HG03460 (cell line): ENCODE measurements at regions not wholly inside any gene's neighbourhood (a gene's known extent, or its start where the extent isn't known, plus 50 kb on each side); places are given as distances from the start of the nearest gene placed in this dataset.
"Not testable (repeated sequence)": the region's sequence is repeated elsewhere in the genome, so short reads cannot be mapped to it uniquely, and the experiment has no call there.

Experiments
- ATAC-seq: cut with Tn5 transposase; IDR thresholded peaks from one replicate; pipeline ENCODE4 v1.9.1; 2021; ENCODE audit not compliant: unreplicated experiment

DNA sequence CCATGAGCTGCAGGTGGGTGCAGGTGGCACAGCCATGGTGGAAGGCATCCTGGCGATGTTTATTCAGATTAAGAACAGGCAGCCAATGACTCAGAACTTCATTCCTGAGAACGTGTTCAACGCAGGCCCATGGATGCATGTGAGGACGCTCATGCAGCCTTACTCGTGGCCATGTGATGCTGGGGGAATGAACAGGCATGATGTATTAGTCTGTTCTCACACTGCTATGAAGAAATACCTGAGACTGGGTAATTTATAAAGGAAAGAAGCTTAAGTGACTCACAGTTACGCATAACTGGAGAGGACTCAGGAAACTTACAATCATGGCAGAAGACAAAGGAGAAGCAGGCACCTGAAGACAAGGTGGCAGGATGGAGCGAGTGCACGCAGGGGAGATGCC, 146.6 kb downstream of the RNASET2 start:
- ATAC-seq: no peak

DNA sequence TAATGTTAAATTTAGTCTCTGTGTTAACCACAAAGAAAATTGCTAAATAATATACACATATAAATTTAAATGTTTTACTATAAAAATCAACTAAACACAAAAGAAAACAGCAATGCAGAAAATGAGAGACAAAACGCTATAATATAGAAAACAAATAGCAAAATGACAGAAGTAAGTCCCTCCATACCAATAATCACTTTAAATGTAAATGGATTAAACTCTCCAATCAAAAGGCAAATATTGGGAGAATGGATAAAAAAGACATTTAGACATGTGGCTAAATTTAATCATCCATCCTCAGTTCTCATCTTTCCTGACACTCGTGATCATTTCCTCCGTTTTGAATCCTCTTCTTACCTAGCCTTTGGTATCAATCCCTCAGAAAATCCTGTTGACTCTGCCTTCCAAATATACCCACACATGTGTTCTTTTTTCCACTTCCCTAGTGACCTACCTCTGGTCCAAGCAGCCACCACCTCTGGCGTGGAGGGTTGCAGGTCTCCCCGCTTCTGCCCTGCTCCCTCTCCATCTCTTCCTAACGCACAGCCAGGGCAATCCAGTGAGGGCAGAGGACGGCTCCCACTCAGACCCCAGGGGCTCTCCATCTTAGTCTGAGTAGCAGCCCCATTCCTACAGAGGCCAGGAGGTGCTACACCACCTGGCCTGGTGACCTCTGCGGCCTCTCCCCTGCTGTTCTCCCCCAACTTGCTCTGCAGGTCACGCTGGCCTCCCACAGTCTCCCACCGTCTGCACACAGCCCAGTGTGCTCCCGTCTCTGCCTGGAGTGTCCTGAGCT, 149.2 kb downstream of the RNASET2 start:
- no peak for ATAC-seq

DNA sequence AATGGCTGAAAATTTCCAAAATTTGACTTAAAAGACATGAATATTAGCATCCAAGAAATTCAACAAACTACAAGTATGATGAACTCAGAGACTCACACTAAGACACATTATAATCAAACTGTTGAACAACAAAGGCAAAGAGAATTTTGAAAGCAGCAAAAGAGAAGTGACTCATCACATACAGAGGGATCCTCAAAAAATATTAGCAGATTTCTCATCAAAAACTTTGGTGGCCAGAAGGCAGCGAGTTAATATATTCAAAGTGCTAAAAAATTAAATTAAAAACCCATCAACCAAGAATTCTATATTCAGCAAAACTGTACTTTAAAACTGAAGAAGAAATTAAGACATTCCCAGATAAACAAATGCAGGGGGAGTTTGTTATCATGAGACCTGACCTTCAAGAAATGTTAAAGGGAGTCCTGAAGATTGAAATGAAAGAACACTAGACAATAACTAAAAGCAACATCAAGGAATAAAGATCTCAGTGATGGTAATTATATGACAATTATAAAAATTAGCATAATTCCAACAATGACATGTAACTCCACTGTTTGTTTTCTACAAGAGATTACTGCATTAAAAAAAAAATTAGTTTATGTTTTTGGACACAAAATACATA, 150.0 kb downstream of the RNASET2 start:
- no peak for ATAC-seq

- no peak for ATAC-seq
These were observed 152.9 kb downstream of the RNASET2 start for GRCh38 chr6:166803471-166803870.

DNA sequence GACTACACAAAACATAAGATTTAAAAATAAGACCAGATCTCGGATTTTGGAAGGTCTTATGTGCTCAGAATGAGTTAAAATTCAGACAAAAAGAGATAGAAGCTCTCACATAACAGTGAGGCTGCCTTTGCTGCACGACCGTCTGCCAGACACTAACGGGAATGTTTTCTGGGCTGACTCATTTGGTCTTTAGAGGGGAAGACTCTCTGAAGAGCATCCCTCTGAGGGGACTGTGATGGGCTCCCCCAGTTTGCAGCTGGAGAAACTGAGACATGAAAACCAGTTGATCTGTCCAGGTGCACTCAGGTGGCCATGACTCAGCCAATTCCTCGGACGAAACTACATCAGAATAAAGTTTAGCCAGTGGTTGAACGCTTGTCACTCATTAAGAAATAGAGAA, 153.9 kb downstream of the RNASET2 start:
- no peak for ATAC-seq

DNA sequence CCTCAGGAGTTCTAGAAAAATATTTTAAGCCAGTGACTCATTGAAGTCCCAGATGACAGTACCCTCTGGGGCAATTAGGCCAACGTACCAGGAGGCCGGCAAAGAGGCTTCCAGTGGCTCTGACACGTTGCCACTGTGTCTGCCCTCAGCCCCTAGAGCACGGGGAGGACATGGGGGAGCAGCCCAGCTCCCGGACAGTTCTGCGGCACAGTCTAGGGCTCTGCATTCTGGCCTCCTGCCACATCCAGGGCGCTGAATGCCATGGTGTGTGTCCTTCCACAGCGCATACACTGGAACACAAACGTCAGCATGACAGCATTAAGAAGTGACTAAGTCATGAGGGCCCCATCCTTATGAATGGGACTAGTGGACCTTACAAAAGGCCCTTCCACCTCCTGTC, 156.2 kb downstream of the RNASET2 start:
- ATAC-seq: no peak

DNA sequence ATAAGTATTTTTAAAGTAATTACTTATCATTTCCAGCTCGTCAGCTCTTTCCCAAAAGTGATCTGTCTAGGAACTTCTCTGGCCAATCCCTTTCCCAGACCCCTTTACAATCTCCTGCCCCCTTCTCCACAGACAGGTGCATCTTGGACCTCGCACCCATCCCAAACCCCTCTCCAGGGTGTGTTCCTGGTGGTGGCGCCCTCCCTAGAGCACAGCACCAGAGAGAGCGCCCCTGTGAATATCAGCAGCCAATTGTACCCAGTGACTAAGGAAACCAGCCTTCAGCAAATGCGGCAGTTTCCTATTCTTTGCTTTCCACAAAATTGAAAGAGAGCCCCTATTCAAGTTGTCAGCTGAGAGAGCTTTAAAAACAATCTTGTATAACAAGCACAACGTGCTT, 157.7 kb downstream of the RNASET2 start:
- no peak for ATAC-seq

DNA sequence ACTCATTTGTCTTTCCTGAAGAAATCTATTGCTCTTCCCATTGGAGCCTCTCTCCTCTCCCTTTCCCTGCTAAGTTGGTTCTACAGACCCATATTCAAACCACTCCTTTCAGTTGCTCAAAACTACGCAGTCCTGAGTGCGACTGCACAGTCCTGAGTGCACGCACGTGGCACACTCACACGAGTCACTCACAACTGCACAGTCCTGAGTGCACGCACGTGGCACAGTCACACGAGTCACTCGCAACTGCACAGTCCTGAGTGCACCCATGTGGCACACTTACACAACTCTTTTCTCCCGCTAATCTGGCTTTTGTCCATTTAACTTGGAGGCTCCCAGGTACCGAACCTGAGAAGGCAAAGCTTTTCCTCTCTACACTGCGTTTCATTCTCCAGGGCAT, 159.7 kb downstream of the RNASET2 start:
- ATAC-seq: no peak

DNA sequence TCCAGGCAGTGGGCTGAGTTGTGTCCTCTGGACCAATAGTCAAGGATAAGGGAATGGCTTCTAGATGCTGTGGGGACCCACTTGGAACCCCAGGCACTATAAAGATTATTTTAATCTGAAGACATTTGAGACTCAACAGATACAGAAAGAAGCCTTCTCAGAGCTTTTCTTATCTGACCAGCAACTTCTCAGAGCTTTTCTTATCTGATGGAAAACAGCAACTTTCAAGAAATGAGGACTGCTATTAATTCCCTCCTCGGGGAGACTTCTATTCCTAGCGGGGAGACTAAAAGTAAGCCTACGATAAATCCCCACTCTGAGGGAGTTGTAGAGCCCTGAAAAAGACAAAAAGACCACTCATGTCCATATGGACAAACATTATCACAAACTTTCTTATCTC, 160.5 kb downstream of the RNASET2 start:
- ATAC-seq: no peak

GRCh38 chr6:166790808-166791207, 163.8 kb upstream of the RPS6KA2 start:
- ATAC-seq: not testable (repeated sequence)

- not testable (repeated sequence) for ATAC-seq
These were observed 161.9 kb upstream of the RPS6KA2 start for GRCh38 chr6:166788846-166789529.

- peak; percentile 56 for ATAC-seq
These were observed 159.7 kb upstream of the RPS6KA2 start for GRCh38 chr6:166786704-166787293.

- ATAC-seq: no peak
These were observed 158.1 kb upstream of the RPS6KA2 start for GRCh38 chr6:166785131-166785530.

DNA sequence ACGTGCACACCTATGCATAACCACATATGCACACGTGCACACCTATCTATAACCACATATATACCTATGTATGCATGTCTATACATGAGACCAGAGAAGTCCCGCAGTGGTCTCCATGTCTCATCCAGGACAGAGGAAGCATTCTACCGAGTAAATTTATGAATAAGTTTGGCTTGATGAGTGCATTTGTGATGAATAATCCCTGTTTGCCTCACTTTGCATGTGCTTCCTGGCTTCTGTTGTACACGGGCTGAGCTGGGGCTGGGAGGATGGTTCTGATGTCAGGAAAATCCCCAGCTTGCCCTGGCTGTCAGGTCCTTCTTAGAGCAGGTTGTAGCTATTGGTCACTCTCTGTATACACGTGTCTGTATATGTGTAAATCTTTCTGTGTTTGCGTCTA, 157.6 kb upstream of the RPS6KA2 start:
- no peak for ATAC-seq

DNA sequence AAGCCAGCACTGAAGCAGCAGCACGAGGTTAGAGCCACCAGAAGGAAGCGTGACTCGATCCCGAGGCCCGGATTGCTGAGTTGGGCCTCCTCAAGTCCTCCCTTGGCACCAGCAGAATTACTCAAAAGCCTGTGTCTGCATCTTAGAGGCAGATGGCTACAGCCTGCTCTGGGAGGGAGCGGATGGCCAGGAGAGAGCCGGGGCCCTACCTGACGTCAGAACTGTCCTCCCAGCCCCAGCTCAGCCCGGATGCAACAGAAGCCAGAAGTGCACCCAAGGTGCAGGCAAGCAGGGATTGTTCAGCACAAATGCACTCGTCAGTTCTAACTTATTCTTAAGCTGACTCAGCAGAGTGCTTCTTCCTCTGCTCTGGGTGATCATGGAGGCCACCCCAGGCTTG, 155.5 kb upstream of the RPS6KA2 start:
- ATAC-seq: no peak

DNA sequence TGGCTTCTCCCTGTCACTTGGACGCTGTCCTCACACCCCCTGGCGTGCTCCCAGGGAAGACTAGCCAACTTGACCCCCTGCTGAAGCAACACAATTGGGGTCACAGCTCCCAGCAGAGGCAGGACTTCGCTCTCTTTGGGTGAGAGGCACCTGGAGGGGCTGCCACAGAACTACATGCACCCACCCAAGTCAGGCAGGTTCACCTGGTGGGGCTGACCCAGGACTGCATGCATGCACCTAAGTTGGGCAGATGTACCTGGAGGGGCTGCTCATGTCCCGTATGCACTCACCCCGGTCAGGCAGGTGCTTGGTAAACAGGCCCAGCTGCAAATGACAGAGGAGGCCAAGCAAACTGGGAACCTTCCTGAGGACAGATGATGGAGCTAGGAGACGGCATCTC, 154.3 kb upstream of the RPS6KA2 start:
- no peak for ATAC-seq

GRCh38 chr6:166779963-166780683, 153.1 kb upstream of the RPS6KA2 start:
- no peak for ATAC-seq

DNA sequence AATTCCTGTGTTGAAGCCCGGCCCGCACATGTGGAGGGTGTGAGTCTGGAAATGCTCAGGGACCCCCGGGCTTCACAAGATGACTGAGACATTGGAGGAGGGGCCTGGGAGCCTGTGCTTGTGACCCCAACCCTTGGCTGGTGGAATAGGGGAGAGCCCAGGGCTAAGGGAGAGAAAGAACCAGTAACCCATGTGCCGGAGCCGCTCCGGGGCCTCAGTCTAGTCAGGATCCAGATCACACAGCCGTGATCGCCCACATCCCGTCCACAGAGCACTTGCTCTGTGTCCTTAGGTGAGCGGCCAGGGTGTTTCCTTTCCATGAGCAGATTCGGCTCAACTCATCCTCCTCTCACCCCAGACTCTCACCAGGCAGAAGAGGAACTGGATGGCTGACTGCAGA, 152.3 kb upstream of the RPS6KA2 start:
- no peak for ATAC-seq

GRCh38 chr6:166778776-166779175, 151.7 kb upstream of the RPS6KA2 start:
- no peak for ATAC-seq

DNA sequence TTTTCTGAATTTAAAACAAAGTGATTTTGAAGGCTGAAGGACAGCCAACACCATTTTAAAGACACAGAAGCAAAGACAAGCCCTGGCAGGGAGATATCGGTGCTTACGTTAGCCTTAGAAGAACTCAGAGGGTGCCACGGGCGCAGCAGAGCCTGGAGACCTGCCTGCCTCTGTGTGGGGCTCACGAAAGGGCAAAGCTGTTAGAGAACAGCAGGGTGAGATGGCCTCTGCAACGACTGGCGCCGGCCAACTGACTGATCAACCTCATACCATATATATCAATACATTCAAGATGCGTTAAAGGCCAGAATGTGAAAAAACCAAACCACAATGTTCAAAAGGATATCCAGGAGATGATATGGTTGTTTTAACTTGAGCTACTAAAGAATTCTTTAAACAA, 151.0 kb upstream of the RPS6KA2 start:
- no peak for ATAC-seq

- ATAC-seq: no peak
These were observed 150.1 kb upstream of the RPS6KA2 start for GRCh38 chr6:166777096-166777630.
